Sigmoid colon (tissue), 6 donors: ENCODE measurements at regions not wholly inside any gene's neighbourhood (a gene's known extent, or its start where the extent isn't known, plus 50 kb on each side); places are given as distances from the start of the nearest gene placed in this dataset.

Experiments
- DNase-seq: peaks from one replicate; pipeline ENCODE4 v3.0.0-alpha.2; 2019
- H3K27ac ChIP-seq, 4 donors: fragments of 200-600 bp; sonication (generic); one replicate each; pipeline ENCODE4 v1.5.1; 2016 to 2019; ENCODE audit warnings: mild to moderate bottlenecking in 1 of 4
- H3K27me3 ChIP-seq, 3 donors: fragments of 200-600 bp; sonication (generic); one replicate each; pipeline ENCODE4 v1.5.1; 2019; ENCODE audit warnings: mild to moderate bottlenecking in 1 of 3
- H3K36me3 ChIP-seq, 4 donors: fragments of 200-600 bp; sonication (generic); one replicate each; pipeline ENCODE4 v1.5.1; 2016 to 2019
- H3K4me1 ChIP-seq, 4 donors: fragments of 200-600 bp; sonication (generic); one replicate each; pipeline ENCODE4 v1.5.1; 2017 to 2019
- H3K4me3 ChIP-seq, 4 donors: fragments of 200-600 bp; sonication (generic); one replicate each; pipeline ENCODE4 v1.5.1; 2017 to 2019; ENCODE audit warnings: mild to moderate bottlenecking in 2 of 4, moderate library complexity in 1 of 4
- H3K9me3 ChIP-seq, 4 donors: fragments of 200-600 bp in 3 of 4; sonication (generic) in 3 of 4; one replicate each; pipeline versions ENCODE4 v1.5.1 to v1.6.1; 2013 to 2019
- EP300 ChIP-seq, 4 donors: sonication (generic); formaldehyde crosslinking; IDR thresholded peaks; one replicate each; pipeline ENCODE4 v1.6.1; 2017; ENCODE audit warnings: antibody characterized with exemption in 4 of 4
- POLR2A ChIP-seq, 2 donors: fragments of 450-650 bp; IDR thresholded peaks; one replicate each; pipeline ENCODE4 v1.6.1; 2016; ENCODE audit warnings: antibody characterized with exemption in 2 of 2, mild to moderate bottlenecking in 2 of 2, moderate library complexity in 2 of 2
- POLR2AphosphoS5 ChIP-seq, 4 donors: sonication (generic); formaldehyde crosslinking; IDR thresholded peaks; one replicate each; pipeline ENCODE4 v1.6.1; 2017; ENCODE audit warnings: antibody characterized with exemption in 4 of 4
- WGBS, 2 donors: extraction: QIAGEN DNeasy Blood & Tissue Kit; methylation state at CpG; one replicate each; pipeline ENCODE4 v1.1.7; 2013; 5-methylcytosine and 5-hydroxymethylcytosine counted together
- intact Hi-C: fragments of 100-400 bp; cut with DNase I; formaldehyde crosslinking; loops from one replicate; pipeline ENCODE4 v1.15.1; 2023
- TF ChIP-seq, protein P1 (sequence below), 4 experiments: fragments of 450-650 bp in 3 of 4; fragments of 200-600 bp in 1 of 4; IDR thresholded peaks; one replicate each; pipeline ENCODE4 v1.5.1; 2016 to 2019; ENCODE audit warnings: antibody characterized with exemption in 4 of 4, mild to moderate bottlenecking in 3 of 4, moderate library complexity in 2 of 4
- donor health status: healthy with polysubstance abuse.
- donor health status: healthy.

- no peaks in the 10 kb centered on the region for H3K36me3 ChIP-seq
- H3K27ac ChIP-seq = no peak overlapping the region
- intact Hi-C loops = no loop called here
- H3K4me3 ChIP-seq = no peak overlapping the region
- H3K27me3 ChIP-seq = no peaks in the 10 kb centered on the region
- WGBS, 2 donors = 6 to 25% methylated on average over 1 of the region's 1 CpG
- H3K9me3 ChIP-seq = no peaks in the 10 kb centered on the region
- H3K4me1 ChIP-seq = no peaks in the 10 kb centered on the region
- DNase-seq = no peak
- TF ChIP-seq POLR2AphosphoS5 (IDR thresholded peaks at IDR 0.05) = no peak
- TF ChIP-seq, protein P1, sequence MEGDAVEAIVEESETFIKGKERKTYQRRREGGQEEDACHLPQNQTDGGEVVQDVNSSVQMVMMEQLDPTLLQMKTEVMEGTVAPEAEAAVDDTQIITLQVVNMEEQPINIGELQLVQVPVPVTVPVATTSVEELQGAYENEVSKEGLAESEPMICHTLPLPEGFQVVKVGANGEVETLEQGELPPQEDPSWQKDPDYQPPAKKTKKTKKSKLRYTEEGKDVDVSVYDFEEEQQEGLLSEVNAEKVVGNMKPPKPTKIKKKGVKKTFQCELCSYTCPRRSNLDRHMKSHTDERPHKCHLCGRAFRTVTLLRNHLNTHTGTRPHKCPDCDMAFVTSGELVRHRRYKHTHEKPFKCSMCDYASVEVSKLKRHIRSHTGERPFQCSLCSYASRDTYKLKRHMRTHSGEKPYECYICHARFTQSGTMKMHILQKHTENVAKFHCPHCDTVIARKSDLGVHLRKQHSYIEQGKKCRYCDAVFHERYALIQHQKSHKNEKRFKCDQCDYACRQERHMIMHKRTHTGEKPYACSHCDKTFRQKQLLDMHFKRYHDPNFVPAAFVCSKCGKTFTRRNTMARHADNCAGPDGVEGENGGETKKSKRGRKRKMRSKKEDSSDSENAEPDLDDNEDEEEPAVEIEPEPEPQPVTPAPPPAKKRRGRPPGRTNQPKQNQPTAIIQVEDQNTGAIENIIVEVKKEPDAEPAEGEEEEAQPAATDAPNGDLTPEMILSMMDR (IDR thresholded peaks at IDR 0.05) = no peak
- no peak for TF ChIP-seq EP300 (IDR thresholded peaks at IDR 0.05)
- TF ChIP-seq POLR2A (IDR thresholded peaks at IDR 0.05) = no peak
Measured at GRCh38 chr3:84292128-84292527, 666.7 kb upstream of the CADM2 start.

DNA sequence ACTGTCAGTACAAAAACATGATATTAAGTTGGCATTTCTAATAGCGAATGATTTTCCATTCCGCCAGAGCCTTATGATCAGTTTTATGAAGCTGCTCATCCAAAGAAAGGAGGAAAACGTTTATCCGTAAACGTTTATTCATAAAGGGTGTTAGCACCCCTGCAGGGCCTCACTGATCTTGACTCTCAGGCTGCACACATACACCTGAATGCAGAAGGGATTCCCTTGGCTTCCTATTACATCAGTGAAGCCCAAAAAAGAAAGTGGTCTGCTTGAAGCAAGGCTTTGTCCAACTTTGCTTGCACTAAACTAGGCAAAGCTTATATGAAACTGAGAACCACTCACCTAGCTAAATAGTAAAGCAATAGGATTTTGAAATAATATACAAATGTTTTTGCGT, 659.5 kb upstream of the CADM2 start:
- Histone ChIP-seq H3K36me3 (no peaks in the 10 kb centered on the region), H3K4me1 (no peaks in the 10 kb centered on the region), H3K4me3 (no peak overlapping the region), H3K27me3 (no peaks in the 10 kb centered on the region), H3K9me3 (no peaks in the 10 kb centered on the region), H3K27ac (no peak overlapping the region)
- intact Hi-C loops = no loop called here
- WGBS, 2 donors = 67 to 68% methylated on average over 6 of the region's 6 CpGs
- DNase-seq = no peak
- TF ChIP-seq, protein P1 (IDR thresholded peaks at IDR 0.05) = no peak
- no peak for TF ChIP-seq POLR2AphosphoS5 (IDR thresholded peaks at IDR 0.05)
- no peak for TF ChIP-seq EP300 (IDR thresholded peaks at IDR 0.05)
- TF ChIP-seq POLR2A (IDR thresholded peaks at IDR 0.05) = no peak

- TF ChIP-seq POLR2A (IDR thresholded peaks at IDR 0.05) (no peak), EP300 (IDR thresholded peaks at IDR 0.05) (no peak), POLR2AphosphoS5 (IDR thresholded peaks at IDR 0.05) (no peak)
- TF ChIP-seq, protein P1 (IDR thresholded peaks at IDR 0.05) = no peak
- H3K27me3 ChIP-seq = no peaks in the 10 kb centered on the region
- DNase-seq = no peak
- WGBS, 2 donors = 90 to 92% methylated on average over 11 of the region's 11 CpGs
- no peaks in the 10 kb centered on the region for H3K36me3 ChIP-seq
- no peaks in the 10 kb centered on the region for H3K4me1 ChIP-seq
- intact Hi-C loops = no loop called here
- no peaks in the 10 kb centered on the region for H3K9me3 ChIP-seq
- no peak overlapping the region for H3K4me3 ChIP-seq
- H3K27ac ChIP-seq = no peak overlapping the region
Measured at GRCh38 chr3:84304214-84304613, 654.6 kb upstream of the CADM2 start.

- intact Hi-C loops = no loop called here
Measured at GRCh38 chr3:84307339-84307738, 651.5 kb upstream of the CADM2 start.

GRCh38 chr3:84308379-84308778, 650.4 kb upstream of the CADM2 start:
- H3K9me3 ChIP-seq = no peaks in the 10 kb centered on the region
- no peak overlapping the region for H3K27ac ChIP-seq
- H3K36me3 ChIP-seq = no peaks in the 10 kb centered on the region
- no peak overlapping the region for H3K4me3 ChIP-seq
- DNase-seq = no peak
- H3K4me1 ChIP-seq = no peaks in the 10 kb centered on the region
- WGBS, 2 donors = 56 to 62% methylated on average over 3 of the region's 3 CpGs
- no peaks in the 10 kb centered on the region for H3K27me3 ChIP-seq
- TF ChIP-seq EP300 (IDR thresholded peaks at IDR 0.05) (no peak), POLR2AphosphoS5 (IDR thresholded peaks at IDR 0.05) (no peak), POLR2A (IDR thresholded peaks at IDR 0.05) (no peak)
- TF ChIP-seq, protein P1 (IDR thresholded peaks at IDR 0.05) = no peak
- intact Hi-C loops = no loop called here

More at GRCh38 chr3:84307339-84307738, 651.5 kb upstream of the CADM2 start:
- no peak overlapping the region for H3K27ac ChIP-seq
- H3K4me1 ChIP-seq = no peaks in the 10 kb centered on the region
- no peaks in the 10 kb centered on the region for H3K36me3 ChIP-seq
- DNase-seq = no peak
- WGBS, 2 donors = 75 to 87% methylated on average over 1 of the region's 1 CpG
- H3K9me3 ChIP-seq = no peaks in the 10 kb centered on the region
- no peak overlapping the region for H3K4me3 ChIP-seq
- H3K27me3 ChIP-seq = no peaks in the 10 kb centered on the region
- TF ChIP-seq POLR2AphosphoS5 (IDR thresholded peaks at IDR 0.05) (no peak), POLR2A (IDR thresholded peaks at IDR 0.05) (no peak), EP300 (IDR thresholded peaks at IDR 0.05) (no peak)
- TF ChIP-seq, protein P1 (IDR thresholded peaks at IDR 0.05) = no peak
